ENCODE measurements at regions not wholly inside any gene's neighbourhood (a gene's known extent, or its start where the extent isn't known, plus 50 kb on each side); places are given as distances from the start of the nearest gene placed in this dataset.

- no peaks in the 10 kb centered on the region for H3K27me3 ChIP-seq (ENCODE audit: control insufficient read depth, insufficient read depth, low read length)
- no peak overlapping the region for H3K4me2 ChIP-seq (ENCODE audit: low read length)
- no peak overlapping the region for H3K27ac ChIP-seq
- no peaks in the 10 kb centered on the region for H3K79me2 ChIP-seq
- no peak overlapping the region for H2AFZ ChIP-seq
- H3K9me3 ChIP-seq (ENCODE audit: control insufficient read depth, low read length) = no peaks in the 10 kb centered on the region
- no peak overlapping the region for H3K4me3 ChIP-seq (ENCODE audit: low read depth, low read length)
- no peaks in the 10 kb centered on the region for H3K4me1 ChIP-seq
- H3K9ac ChIP-seq = no peak overlapping the region
- no peak for TF ChIP-seq CTCF (IDR thresholded peaks at IDR 0.05)
- H3K36me3 ChIP-seq (ENCODE audit: control insufficient read depth, insufficient read depth, low read length) = no peaks in the 10 kb centered on the region
Observed at GRCh38 chr3:117928836-117929235, 1105.8 kb downstream of the IGSF11 start.

- Histone ChIP-seq H3K4me3 (ENCODE audit: low read depth, low read length) (no peak overlapping the region), H3K4me1 (no peaks in the 10 kb centered on the region), H2AFZ (no peak overlapping the region), H3K4me2 (ENCODE audit: low read length) (no peak overlapping the region), H3K9ac (no peak overlapping the region), H3K9me3 (ENCODE audit: control insufficient read depth, low read length) (no peaks in the 10 kb centered on the region), H3K27me3 (ENCODE audit: control insufficient read depth, insufficient read depth, low read length) (no peaks in the 10 kb centered on the region), H3K27ac (no peak overlapping the region), H3K79me2 (no peaks in the 10 kb centered on the region), H3K36me3 (ENCODE audit: control insufficient read depth, insufficient read depth, low read length) (no peaks in the 10 kb centered on the region)
- no peak for TF ChIP-seq CTCF (IDR thresholded peaks at IDR 0.05)
Observed at GRCh38 chr3:117932441-117932840, 1102.2 kb downstream of the IGSF11 start.

- no peak overlapping the region for H3K27ac ChIP-seq
- no peaks in the 10 kb centered on the region for H3K27me3 ChIP-seq (ENCODE audit: control insufficient read depth, insufficient read depth, low read length)
- no peaks in the 10 kb centered on the region for H3K9me3 ChIP-seq (ENCODE audit: control insufficient read depth, low read length)
- H3K79me2 ChIP-seq = no peaks in the 10 kb centered on the region
- no peaks in the 10 kb centered on the region for H3K4me1 ChIP-seq
- no peak for TF ChIP-seq CTCF (IDR thresholded peaks at IDR 0.05)
- no peaks in the 10 kb centered on the region for H3K36me3 ChIP-seq (ENCODE audit: control insufficient read depth, insufficient read depth, low read length)
- H3K4me2 ChIP-seq (ENCODE audit: low read length) = no peak overlapping the region
- H2AFZ ChIP-seq = no peak overlapping the region
- H3K9ac ChIP-seq = no peak overlapping the region
- H3K4me3 ChIP-seq (ENCODE audit: low read depth, low read length) = no peak overlapping the region
Observed at GRCh38 chr3:117936159-117936558, 1098.5 kb downstream of the IGSF11 start.

- no peak overlapping the region for H3K4me3 ChIP-seq (ENCODE audit: low read depth, low read length)
- H3K4me2 ChIP-seq (ENCODE audit: low read length) = no peak overlapping the region
- H3K9ac ChIP-seq = no peak overlapping the region
- H3K79me2 ChIP-seq = no peaks in the 10 kb centered on the region
- H3K4me1 ChIP-seq = no peaks in the 10 kb centered on the region
- H3K9me3 ChIP-seq (ENCODE audit: control insufficient read depth, low read length) = no peaks in the 10 kb centered on the region
- no peaks in the 10 kb centered on the region for H3K27me3 ChIP-seq (ENCODE audit: control insufficient read depth, insufficient read depth, low read length)
- H3K27ac ChIP-seq = no peak overlapping the region
- no peak for TF ChIP-seq CTCF (IDR thresholded peaks at IDR 0.05)
- H3K36me3 ChIP-seq (ENCODE audit: control insufficient read depth, insufficient read depth, low read length) = no peaks in the 10 kb centered on the region
- no peak overlapping the region for H2AFZ ChIP-seq
Observed at GRCh38 chr3:117938974-117939373, 1095.7 kb downstream of the IGSF11 start.

GRCh38 chr3:117939425-117940027 is 1095.1 kb downstream of the IGSF11 start:
- TF ChIP-seq CTCF (IDR thresholded peaks at IDR 0.05) = no peak
- Histone ChIP-seq H3K9ac (no peak overlapping the region), H3K79me2 (no peaks in the 10 kb centered on the region)

More at GRCh38 chr3:117939425-117940027, 1095.1 kb downstream of the IGSF11 start:
- Histone ChIP-seq H3K27ac (no peak overlapping the region), H3K27me3 (ENCODE audit: control insufficient read depth, insufficient read depth, low read length) (no peaks in the 10 kb centered on the region), H3K36me3 (ENCODE audit: control insufficient read depth, insufficient read depth, low read length) (no peaks in the 10 kb centered on the region), H3K9me3 (ENCODE audit: control insufficient read depth, low read length) (no peaks in the 10 kb centered on the region), H3K4me1 (no peaks in the 10 kb centered on the region), H3K4me2 (ENCODE audit: low read length) (no peak overlapping the region), H3K4me3 (ENCODE audit: low read depth, low read length) (no peak overlapping the region), H2AFZ (no peak overlapping the region)

All from parathyroid adenoma (tissue), 2 donors.